Panc1 (cell line): ENCODE measurements at regions not wholly inside any gene's neighbourhood (a gene's known extent, or its start where the extent isn't known, plus 50 kb on each side); places are given as distances from the start of the nearest gene placed in this dataset.

Experiments
- ATAC-seq: fragments of 200-7000 bp; cut with Tn5 transposase; 2 replicates; pipeline ENCODE4 v1.9.1; 2020; ENCODE audit warnings: mild to moderate bottlenecking, moderate library complexity
- BruUV-seq: library from RNA; stranded (reverse); fragments of 400-500 nt; replicated peaks from 2 replicates; lab custom pipeline; 2021; lab: Mats Ljungman, UMichigan
- CTCF ChIA-PET: fragments of 300-600 bp; sonication (Branson Sonifier 250); formaldehyde crosslinking; loops from one replicate; lab custom pipeline; 2022; ENCODE audit warnings: antibody characterized with exemption; lab: Charles Lee
- POLR2A ChIA-PET: fragments of 300-600 bp; sonication (Branson Sonifier 250); formaldehyde crosslinking; loops from one replicate; lab custom pipeline; 2022; ENCODE audit warnings: antibody characterized with exemption; lab: Charles Lee
- DNase-seq: peaks from one replicate; pipeline ENCODE4 v3.0.0-alpha.2; 2010; ENCODE audit warnings: low read depth, low spot score
- H3K27ac ChIP-seq: 2 replicates; pipeline ENCODE4 v1.5.1; 2011; ENCODE audit warnings: mild to moderate bottlenecking, low read length, inconsistent platforms
- H3K27me3 ChIP-seq: fragments of 200-500 bp; sonication (Bioruptor generic); 2 replicates; pipeline ENCODE4 v1.6.0; 2014; ENCODE audit warnings: low read length, inconsistent platforms; ENCODE audit not compliant: control insufficient read depth, insufficient read depth
- H3K36me3 ChIP-seq: fragments of 200-500 bp; sonication (Bioruptor generic); 2 replicates; pipeline ENCODE4 v1.5.1; 2014; ENCODE audit warnings: inconsistent platforms, mild to moderate bottlenecking, low read length, moderate library complexity; ENCODE audit not compliant: control insufficient read depth, insufficient read depth
- H3K4me1 ChIP-seq: 2 replicates; pipeline ENCODE4 v1.5.1; 2011; ENCODE audit warnings: inconsistent platforms, mild to moderate bottlenecking, low read length, moderate library complexity; ENCODE audit not compliant: control insufficient read depth, insufficient read depth
- H3K4me3 ChIP-seq, 2 experiments: 2 replicates each; pipeline ENCODE4 v1.5.1; 2011 to 2012; ENCODE audit warnings: low read depth in 2 of 2, low read length in 2 of 2, mild to moderate bottlenecking in 2 of 2, inconsistent platforms in 1 of 2, moderate library complexity in 1 of 2
- H3K9me3 ChIP-seq: fragments of 200-500 bp; sonication (Bioruptor generic); 2 replicates; pipeline ENCODE4 v1.5.1; 2014; ENCODE audit warnings: low read depth, mild to moderate bottlenecking, inconsistent platforms, low read length, moderate library complexity; ENCODE audit not compliant: control insufficient read depth, insufficient read depth
- POLR2AphosphoS5 ChIP-seq: IDR thresholded peaks from 2 replicates; pipeline ENCODE4 v1.6.1; 2012; ENCODE audit warnings: mild to moderate bottlenecking, low read depth, low read length, moderate library complexity
- SIN3A ChIP-seq: IDR thresholded peaks from 2 replicates; pipeline ENCODE4 v1.6.1; 2012; ENCODE audit warnings: low read depth, mild to moderate bottlenecking, low read length, moderate library complexity, borderline replicate concordance; ENCODE audit not compliant: insufficient read depth
- TCF7L2 ChIP-seq: IDR thresholded peaks from 2 replicates; pipeline ENCODE4 v1.6.1; 2011; ENCODE audit warnings: mild to moderate bottlenecking, low read depth, low read length, inconsistent platforms
- in situ Hi-C: cut with HindIII; loops from 2 replicates; pipeline ENCODE4 v1.10.0; 2016; ENCODE audit warnings: low sequenced_read_pairs, low pct_unique_long_range_greater_than_20kb
- intact Hi-C: fragments of 100-400 bp; cut with micrococcal nuclease; formaldehyde crosslinking; loops from one replicate; pipeline ENCODE4 v1.10.0; 2022; ENCODE audit not compliant: unreplicated experiment
- TF ChIP-seq, protein P1 (sequence below): fragments of 450-650 bp; IDR thresholded peaks from 2 replicates; pipeline ENCODE4 v1.5.1; 2017; ENCODE audit warnings: mild to moderate bottlenecking
- TF ChIP-seq, protein P2 (sequence below), 2 experiments: IDR thresholded peaks; 2 replicates each; pipeline ENCODE4 v1.6.1; 2011 to 2012; ENCODE audit warnings: low read depth in 2 of 2, control low read depth in 1 of 2, low read length in 1 of 2, mild to moderate bottlenecking in 1 of 2, moderate library complexity in 1 of 2; ENCODE audit not compliant: insufficient read depth in 1 of 2

DNA sequence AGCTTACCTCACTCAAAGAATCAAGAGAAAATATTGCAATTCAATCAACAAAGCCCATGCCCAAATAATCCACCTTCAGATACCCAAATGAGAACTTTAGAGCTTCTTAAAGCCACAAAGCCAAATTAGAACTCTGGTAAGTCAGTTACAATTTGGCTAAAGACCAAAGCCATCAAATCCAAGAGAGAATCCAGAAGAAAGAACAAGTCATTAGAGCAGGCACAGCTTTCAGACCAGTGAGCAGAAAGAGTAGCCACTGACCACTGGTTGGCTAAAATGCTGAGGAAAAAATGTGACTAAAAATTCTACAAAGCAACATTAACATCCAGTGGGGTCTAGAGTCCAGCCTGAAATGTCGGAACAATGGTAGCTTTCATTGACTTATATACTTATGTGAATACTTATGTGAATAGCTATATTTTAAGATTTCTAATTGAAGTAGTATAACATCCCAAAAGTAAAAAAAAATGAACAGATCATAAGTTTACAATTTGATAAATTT, 735.2 kb upstream of the TBX3 start:
- no peak for DNase-seq
- in situ Hi-C loops (no loop called here), intact Hi-C loops (no loop called here)
- Histone ChIP-seq H3K27ac (no peak overlapping the region), H3K27me3 (no peaks in the 10 kb centered on the region), H3K9me3 (no peaks in the 10 kb centered on the region), H3K4me3 (no peak overlapping the region), H3K4me1 (no peaks in the 10 kb centered on the region), H3K36me3 (no peaks in the 10 kb centered on the region)
- ChIA-PET POLR2A (no interaction called here), CTCF (no interaction called here)
- no peak for ATAC-seq
- TF ChIP-seq POLR2AphosphoS5 (no peak), SIN3A (no peak), TCF7L2 (no peak)
- TF ChIP-seq, protein P1, sequence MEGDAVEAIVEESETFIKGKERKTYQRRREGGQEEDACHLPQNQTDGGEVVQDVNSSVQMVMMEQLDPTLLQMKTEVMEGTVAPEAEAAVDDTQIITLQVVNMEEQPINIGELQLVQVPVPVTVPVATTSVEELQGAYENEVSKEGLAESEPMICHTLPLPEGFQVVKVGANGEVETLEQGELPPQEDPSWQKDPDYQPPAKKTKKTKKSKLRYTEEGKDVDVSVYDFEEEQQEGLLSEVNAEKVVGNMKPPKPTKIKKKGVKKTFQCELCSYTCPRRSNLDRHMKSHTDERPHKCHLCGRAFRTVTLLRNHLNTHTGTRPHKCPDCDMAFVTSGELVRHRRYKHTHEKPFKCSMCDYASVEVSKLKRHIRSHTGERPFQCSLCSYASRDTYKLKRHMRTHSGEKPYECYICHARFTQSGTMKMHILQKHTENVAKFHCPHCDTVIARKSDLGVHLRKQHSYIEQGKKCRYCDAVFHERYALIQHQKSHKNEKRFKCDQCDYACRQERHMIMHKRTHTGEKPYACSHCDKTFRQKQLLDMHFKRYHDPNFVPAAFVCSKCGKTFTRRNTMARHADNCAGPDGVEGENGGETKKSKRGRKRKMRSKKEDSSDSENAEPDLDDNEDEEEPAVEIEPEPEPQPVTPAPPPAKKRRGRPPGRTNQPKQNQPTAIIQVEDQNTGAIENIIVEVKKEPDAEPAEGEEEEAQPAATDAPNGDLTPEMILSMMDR = no peak
- TF ChIP-seq, protein P2, sequence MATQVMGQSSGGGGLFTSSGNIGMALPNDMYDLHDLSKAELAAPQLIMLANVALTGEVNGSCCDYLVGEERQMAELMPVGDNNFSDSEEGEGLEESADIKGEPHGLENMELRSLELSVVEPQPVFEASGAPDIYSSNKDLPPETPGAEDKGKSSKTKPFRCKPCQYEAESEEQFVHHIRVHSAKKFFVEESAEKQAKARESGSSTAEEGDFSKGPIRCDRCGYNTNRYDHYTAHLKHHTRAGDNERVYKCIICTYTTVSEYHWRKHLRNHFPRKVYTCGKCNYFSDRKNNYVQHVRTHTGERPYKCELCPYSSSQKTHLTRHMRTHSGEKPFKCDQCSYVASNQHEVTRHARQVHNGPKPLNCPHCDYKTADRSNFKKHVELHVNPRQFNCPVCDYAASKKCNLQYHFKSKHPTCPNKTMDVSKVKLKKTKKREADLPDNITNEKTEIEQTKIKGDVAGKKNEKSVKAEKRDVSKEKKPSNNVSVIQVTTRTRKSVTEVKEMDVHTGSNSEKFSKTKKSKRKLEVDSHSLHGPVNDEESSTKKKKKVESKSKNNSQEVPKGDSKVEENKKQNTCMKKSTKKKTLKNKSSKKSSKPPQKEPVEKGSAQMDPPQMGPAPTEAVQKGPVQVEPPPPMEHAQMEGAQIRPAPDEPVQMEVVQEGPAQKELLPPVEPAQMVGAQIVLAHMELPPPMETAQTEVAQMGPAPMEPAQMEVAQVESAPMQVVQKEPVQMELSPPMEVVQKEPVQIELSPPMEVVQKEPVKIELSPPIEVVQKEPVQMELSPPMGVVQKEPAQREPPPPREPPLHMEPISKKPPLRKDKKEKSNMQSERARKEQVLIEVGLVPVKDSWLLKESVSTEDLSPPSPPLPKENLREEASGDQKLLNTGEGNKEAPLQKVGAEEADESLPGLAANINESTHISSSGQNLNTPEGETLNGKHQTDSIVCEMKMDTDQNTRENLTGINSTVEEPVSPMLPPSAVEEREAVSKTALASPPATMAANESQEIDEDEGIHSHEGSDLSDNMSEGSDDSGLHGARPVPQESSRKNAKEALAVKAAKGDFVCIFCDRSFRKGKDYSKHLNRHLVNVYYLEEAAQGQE (IDR thresholded peaks at IDR 0.05; ENCODE audit: insufficient read depth in 1 of 2, low read depth in 2 of 2, low read length in 1 of 2) = no peak
- no TSS peak for BruUV-seq

DNA sequence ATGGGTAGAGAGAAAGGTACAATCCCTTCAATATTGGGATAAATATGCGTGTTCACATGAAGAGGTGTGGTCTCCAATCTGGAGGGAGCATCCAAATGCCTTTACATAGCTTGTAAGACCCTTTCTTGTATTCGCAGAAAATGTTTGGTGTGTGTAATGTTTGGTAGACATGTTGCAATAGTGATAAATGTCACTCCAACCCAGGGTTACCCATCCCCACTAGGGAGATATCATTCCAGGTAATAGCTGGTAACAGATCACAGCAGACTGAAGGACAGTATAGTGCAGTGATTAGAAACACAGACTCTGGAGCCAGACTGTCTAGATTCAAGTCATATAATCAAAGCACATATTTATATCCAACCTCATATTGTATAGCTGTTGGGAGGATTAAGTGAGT, 733.6 kb upstream of the TBX3 start:
- BruUV-seq = no TSS peak
- intact Hi-C loops (no loop called here), in situ Hi-C loops (no loop called here)
- no peak for DNase-seq
- Histone ChIP-seq H3K27ac (no peak overlapping the region), H3K4me3 (no peak overlapping the region), H3K4me1 (no peaks in the 10 kb centered on the region), H3K27me3 (no peaks in the 10 kb centered on the region), H3K9me3 (no peaks in the 10 kb centered on the region), H3K36me3 (no peaks in the 10 kb centered on the region)
- ChIA-PET CTCF (no interaction called here), POLR2A (no interaction called here)
- TF ChIP-seq, protein P1 = no peak
- TF ChIP-seq POLR2AphosphoS5 (no peak), SIN3A (no peak), TCF7L2 (no peak)
- TF ChIP-seq, protein P2 (IDR thresholded peaks at IDR 0.05; ENCODE audit: insufficient read depth in 1 of 2, low read depth in 2 of 2, low read length in 1 of 2) = no peak
- ATAC-seq = no peak
